ENCODE measurements at regions not wholly inside any gene's neighbourhood (a gene's known extent, or its start where the extent isn't known, plus 50 kb on each side); places are given as distances from the start of the nearest gene placed in this dataset.

- Histone ChIP-seq H3K4me3 (no peak overlapping the region), H3K27me3 (no peaks in the 10 kb centered on the region), H3K9me3 (peaks cover 4 to 9% (median 7%) of the 10 kb centered on the region in 4 donors), H3K36me3 (peaks cover 0 to 9% (median 3%) of the 10 kb centered on the region in 4 donors), H3K4me1 (peaks cover 18 to 33% (median 30%) of the 10 kb centered on the region in 4 donors), H3K27ac (no peak overlapping the region)
- intact Hi-C loops (cut with DNase I; ENCODE audit: low total_unique reads): no loop called here
- 73 to 82% (median 80%) methylated on average over 15 of the region's 15 CpGs for WGBS, 5 donors
- TF ChIP-seq POLR2AphosphoS5 (IDR thresholded peaks at IDR 0.05): no peak
- no peak for TF ChIP-seq CTCF (IDR thresholded peaks at IDR 0.05)
- DNase-seq: no peak
These were observed 67.2 kb upstream of the CIBAR2 start for GRCh38 chr16:85179344-85180046.

DNA sequence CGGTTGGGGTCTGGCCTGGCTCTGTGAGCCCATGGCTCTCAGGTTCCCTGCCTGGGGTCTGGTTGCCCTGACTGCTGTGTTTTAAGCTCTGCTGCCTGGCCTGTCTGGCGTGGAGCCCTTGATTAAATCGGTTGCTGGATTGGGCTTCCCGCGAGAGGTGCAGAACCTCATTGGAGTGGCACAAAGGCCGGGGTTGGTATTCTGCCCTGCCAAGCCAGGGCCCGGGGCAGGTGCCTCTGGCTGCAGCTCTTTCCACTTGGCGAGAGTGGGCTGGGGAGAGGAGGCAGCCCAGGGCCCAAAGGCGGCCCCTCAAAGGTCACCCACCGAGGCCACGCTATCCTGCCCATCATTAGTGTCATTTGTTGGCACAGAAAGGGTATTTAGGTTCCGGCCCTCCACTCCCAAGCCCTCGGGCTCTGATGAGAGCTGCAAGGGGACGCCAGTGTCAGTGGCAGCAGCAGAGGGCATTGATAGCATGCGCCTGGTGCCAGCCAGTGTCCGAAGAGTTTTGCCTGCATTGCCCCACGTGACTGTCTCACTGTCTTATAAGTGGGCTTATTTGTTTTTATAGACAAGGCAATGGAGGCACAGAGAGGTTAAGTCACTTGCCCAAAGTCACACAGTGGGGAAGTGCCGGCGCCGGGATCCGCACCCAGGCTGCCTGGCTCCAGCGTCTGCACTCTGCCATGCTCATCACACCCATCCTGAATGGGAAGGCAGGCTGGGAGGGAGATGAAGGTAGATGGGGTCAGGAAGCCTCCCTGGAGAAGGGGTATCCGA lies 68.0 kb upstream of the CIBAR2 start:
- 88 to 92% (median 88%) methylated on average over 19 to 23 of the region's 23 CpGs for WGBS, 5 donors
- intact Hi-C loops (cut with DNase I; ENCODE audit: low total_unique reads): no loop called here
- no peaks in the 10 kb centered on the region for H3K27me3 ChIP-seq
- peaks cover 5 to 15% (median 11%) of the 10 kb centered on the region in 4 donors for H3K9me3 ChIP-seq
- TF ChIP-seq CTCF (IDR thresholded peaks at IDR 0.05): no peak
- TF ChIP-seq EP300 (IDR thresholded peaks at IDR 0.05): no peak
- TF ChIP-seq POLR2A (IDR thresholded peaks at IDR 0.05): no peak
- TF ChIP-seq POLR2AphosphoS5 (IDR thresholded peaks at IDR 0.05): no peak
- H3K27ac ChIP-seq: no peak overlapping the region
- no peak overlapping the region for H3K4me3 ChIP-seq
- peaks cover 11 to 26% (median 23%) of the 10 kb centered on the region in 4 donors for H3K4me1 ChIP-seq
- DNase-seq: no peak
- peaks cover 0 to 15% (median 3%) of the 10 kb centered on the region in 4 donors for H3K36me3 ChIP-seq

DNA sequence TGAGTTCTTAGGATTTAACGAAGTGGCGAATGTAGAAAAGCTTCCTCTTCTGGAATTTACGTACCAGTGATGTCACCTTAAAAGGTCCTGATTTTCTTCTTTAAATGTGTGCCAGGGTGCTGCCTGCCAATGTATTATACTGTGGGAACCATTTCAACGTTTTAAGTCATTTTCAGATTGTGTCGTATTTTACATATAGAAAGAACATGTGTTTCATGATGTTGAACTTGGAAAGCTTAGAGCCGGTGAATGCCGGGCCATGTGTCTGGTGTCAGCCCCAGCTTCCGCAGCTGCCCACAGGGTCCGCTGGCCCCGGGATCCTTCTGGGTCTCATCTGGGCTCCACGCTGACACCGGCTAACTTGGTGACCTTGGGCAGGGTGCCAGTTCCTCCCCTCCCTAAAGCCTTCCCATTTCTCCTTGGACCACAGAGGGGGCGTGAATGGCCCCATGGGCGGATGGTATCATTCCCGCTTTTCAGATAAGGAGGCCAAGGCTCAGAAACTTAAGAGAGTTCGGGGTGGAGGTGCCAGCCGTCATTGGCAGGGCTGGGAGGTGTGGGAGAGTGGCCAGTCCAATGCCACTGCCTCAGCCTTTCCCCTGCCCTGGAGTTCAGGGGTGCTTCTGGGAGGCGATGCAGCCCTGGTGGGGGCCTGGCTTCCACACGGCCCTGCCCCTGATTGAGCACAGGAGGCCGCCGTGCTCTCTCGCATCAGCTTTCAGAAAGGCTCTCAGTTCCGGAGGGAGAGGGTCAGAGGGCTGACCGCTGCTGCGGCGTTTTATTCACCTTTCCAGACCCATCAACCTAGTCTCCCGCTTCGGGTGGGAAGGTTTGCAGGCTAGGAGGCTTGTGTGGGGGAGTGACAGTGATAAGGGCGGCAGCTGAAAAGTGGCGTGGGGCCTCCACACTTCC lies 68.8 kb upstream of the CIBAR2 start:
- Histone ChIP-seq H3K9me3 (peaks cover 5 to 15% (median 11%) of the 10 kb centered on the region in 4 donors), H3K36me3 (peaks cover 0 to 17% (median 3%) of the 10 kb centered on the region in 4 donors), H3K27ac (no peak overlapping the region), H3K4me1 (peaks cover 10 to 17% (median 15%) of the 10 kb centered on the region in 4 donors), H3K27me3 (no peaks in the 10 kb centered on the region), H3K4me3 (no peak overlapping the region)
- intact Hi-C loops (cut with DNase I; ENCODE audit: low total_unique reads): no loop called here
- DNase-seq: no peak
- TF ChIP-seq POLR2AphosphoS5 (IDR thresholded peaks at IDR 0.05) (no peak), EP300 (IDR thresholded peaks at IDR 0.05) (no peak), CTCF (IDR thresholded peaks at IDR 0.05) (no peak), POLR2A (IDR thresholded peaks at IDR 0.05) (no peak)
- WGBS, 5 donors: 62 to 69% (median 63%) methylated on average over 28 to 30 of the region's 30 CpGs

DNA sequence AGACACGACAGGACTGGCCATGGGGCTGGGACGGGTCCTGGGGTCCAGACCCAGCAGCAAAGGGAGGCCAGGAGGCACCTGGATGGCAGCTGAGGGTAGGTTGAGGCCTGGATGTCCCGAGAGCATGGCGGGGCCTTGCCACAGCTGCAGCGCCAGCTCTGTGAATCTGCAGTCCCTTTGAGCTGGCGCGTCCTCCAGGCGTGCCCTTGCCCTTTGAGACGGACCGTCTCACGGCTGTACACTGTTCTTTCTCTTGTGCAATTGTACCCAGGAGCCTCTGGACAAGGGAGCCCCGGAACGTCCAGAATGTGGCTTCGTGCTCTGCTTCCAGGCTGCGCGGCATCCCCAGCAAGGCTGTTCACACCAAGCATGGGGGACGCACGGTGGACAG lies 69.5 kb upstream of the CIBAR2 start:
- no peak for DNase-seq
- Histone ChIP-seq H3K27ac (no peak overlapping the region), H3K4me3 (no peak overlapping the region), H3K36me3 (peaks cover 0 to 17% (median 3%) of the 10 kb centered on the region in 4 donors), H3K4me1 (peaks cover 4 to 13% (median 10%) of the 10 kb centered on the region in 4 donors), H3K27me3 (no peaks in the 10 kb centered on the region), H3K9me3 (peaks cover 5 to 15% (median 11%) of the 10 kb centered on the region in 4 donors)
- 81 to 92% (median 88%) methylated on average over 15 to 18 of the region's 18 CpGs for WGBS, 5 donors
- intact Hi-C loops (cut with DNase I; ENCODE audit: low total_unique reads): no loop called here
- TF ChIP-seq EP300 (IDR thresholded peaks at IDR 0.05): no peak
- no peak for TF ChIP-seq POLR2AphosphoS5 (IDR thresholded peaks at IDR 0.05)
- no peak for TF ChIP-seq CTCF (IDR thresholded peaks at IDR 0.05)
- TF ChIP-seq POLR2A (IDR thresholded peaks at IDR 0.05): no peak
